Ovary (tissue), 3 donors: ENCODE measurements at regions not wholly inside any gene's neighbourhood (a gene's known extent, or its start where the extent isn't known, plus 50 kb on each side); places are given as distances from the start of the nearest gene placed in this dataset.

Experiments used
- EP300 ChIP-seq: sonication (generic); formaldehyde crosslinking; IDR thresholded peaks from one replicate; pipeline ENCODE4 v1.6.1; 2017; ENCODE audit warnings: antibody characterized with exemption
- POLR2A ChIP-seq: fragments of 450-650 bp; IDR thresholded peaks from one replicate; pipeline ENCODE4 v1.6.1; 2017; ENCODE audit warnings: antibody characterized with exemption, mild to moderate bottlenecking, moderate library complexity
- TF ChIP-seq, protein P1 (sequence below), 3 donors: fragments of 450-650 bp in 2 of 3; fragments of 200-600 bp in 1 of 3; IDR thresholded peaks; one replicate each; pipeline versions ENCODE4 v1.5.1 to v1.8.0; 2016 to 2022; ENCODE audit warnings: antibody characterized with exemption in 3 of 3, mild to moderate bottlenecking in 1 of 3
- donor health status: DM: no; HTN: no; CAD: no.

DNA sequence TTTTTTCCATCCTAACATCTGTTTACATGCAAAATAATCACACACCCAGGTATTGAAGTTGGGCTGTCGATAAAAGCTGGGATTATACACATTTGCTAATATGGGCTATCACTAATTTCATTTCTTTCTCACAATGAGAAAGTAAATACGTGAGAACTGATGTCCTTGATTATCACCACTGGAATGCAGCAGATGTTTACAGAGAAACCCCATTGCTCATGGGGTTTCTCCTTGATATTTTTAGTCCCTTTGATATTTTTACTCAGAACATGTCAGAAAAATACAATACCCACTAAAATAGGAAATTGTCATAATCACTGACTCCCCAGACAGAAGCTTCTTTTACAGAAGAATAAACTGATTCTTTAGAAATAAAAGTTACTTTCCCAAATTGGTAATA is 535.1 kb upstream of the CCDC54 start:
- TF ChIP-seq, protein P1, sequence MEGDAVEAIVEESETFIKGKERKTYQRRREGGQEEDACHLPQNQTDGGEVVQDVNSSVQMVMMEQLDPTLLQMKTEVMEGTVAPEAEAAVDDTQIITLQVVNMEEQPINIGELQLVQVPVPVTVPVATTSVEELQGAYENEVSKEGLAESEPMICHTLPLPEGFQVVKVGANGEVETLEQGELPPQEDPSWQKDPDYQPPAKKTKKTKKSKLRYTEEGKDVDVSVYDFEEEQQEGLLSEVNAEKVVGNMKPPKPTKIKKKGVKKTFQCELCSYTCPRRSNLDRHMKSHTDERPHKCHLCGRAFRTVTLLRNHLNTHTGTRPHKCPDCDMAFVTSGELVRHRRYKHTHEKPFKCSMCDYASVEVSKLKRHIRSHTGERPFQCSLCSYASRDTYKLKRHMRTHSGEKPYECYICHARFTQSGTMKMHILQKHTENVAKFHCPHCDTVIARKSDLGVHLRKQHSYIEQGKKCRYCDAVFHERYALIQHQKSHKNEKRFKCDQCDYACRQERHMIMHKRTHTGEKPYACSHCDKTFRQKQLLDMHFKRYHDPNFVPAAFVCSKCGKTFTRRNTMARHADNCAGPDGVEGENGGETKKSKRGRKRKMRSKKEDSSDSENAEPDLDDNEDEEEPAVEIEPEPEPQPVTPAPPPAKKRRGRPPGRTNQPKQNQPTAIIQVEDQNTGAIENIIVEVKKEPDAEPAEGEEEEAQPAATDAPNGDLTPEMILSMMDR (IDR thresholded peaks at IDR 0.05), result no peak
- TF ChIP-seq POLR2A (no peak), EP300 (no peak)
